NCI-H2029 treated with DMSO at 0.1 percent for 48 hours (cell line): ENCODE measurements at regions not wholly inside any gene's neighbourhood (a gene's known extent, or its start where the extent isn't known, plus 50 kb on each side); places are given as distances from the start of the nearest gene placed in this dataset.

Experiments
- DNase-seq: peaks from one replicate; lab custom pipeline; 2025; lab: John Stamatoyannopoulos, UW

DNA sequence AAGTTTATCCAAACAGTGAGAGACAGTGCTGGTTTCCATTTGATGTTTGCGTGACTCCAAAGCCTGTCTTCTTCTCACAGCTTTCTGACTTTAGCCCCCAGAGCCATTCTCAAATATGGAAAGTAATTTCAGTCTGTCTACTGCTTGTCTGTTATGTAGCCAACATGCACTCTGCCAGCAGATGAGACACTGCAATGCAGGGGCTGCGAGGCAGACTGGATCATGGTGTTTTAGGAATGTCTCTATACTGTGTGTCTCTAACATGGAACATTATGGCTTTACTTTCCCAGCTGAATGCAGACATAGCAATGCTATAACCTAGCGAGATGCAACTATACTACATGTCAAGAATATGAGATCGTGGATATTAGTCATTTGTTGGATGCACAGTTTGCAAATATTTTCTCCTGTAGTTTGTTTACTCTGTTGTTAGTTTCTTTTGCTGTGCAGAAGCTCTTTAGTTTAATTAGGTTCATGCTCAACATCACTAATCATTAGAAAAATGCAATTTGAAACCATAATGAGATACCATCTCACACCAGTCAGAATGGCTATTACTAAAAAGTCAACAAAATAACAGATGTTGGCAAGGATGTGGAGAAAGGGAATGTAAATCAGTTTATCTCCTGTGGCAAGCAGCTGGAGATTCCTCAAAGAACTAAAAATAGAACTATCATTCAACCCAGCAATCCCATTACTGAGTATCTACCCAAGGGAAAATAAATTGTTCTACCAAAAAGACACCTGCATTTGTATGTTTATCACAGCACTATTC, 235.8 kb upstream of the TMTC1 start:
- DNase-seq, result no peak

DNA sequence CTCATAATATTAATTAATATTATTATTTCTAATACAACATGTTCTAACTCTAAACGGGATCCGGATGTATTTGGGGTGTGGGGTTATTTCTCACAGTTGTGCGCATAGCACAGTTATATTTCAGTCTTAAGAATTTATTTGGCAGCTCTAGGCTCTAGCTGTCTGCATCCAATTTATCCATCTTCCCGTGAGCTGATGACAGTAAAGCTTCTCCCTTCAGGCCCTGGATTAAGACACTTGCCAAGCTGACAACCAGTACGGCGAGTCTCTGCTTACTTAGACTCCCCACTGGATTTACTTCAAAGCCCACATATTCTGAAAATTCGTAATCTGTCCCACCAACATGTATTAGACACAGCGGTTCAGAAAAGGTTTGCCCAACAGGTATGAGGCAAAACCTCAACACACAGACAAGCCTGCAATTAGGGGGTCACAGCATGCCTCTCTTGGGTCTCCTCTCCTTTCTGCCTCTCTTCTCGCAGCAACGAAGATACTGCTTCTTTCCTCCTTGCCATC, 232.9 kb upstream of the TMTC1 start:
- DNase-seq, result no peak

DNA sequence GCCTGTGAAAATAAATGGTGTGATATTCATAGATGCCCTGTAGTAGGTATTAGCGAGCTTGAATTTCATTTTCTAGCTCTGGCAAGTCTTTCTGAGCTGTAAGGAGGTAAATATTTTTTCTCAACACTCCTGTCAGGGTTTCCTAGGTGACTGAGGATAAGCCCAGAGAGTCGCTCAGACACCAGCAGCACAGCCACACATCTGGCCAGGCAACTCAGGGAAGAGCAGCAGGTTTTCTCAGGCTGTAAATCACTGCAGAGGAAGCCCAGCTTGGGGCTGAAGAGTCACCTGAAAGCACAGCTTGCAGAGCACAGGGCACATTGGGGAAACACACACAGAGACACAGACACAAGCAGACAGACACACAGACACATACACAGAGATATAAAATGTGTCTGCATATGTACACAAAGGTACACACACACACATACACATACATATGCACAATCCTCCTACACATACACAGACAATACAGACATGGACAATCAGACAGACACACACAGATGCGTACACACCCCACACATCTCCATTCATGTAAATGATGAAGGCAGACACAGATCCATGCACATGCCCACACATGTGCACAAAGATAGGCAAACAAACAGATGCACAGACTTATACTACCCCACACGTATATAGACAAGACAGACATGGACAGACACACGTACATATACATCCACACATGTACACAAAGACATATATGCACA, 232.0 kb upstream of the TMTC1 start:
- DNase-seq, result no peak

DNA sequence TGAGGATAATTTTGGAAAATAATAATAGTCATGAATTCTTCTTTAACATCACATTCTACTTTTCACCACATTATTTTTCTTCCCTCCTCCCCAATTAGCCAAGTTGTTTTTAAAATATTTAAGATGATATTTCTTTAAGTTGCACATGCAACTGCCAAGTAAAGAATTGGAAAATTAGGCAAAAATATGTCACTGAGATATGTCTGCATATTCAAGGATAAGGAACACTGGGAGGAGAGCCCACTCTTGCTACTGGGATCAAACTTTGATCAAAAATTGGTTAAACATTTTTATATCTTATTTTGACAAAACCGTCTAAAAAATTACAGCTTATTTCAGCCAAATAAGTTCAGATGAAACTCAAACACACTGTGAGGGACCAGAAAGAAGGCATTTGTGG, 231.2 kb upstream of the TMTC1 start:
- DNase-seq, result no peak

DNA sequence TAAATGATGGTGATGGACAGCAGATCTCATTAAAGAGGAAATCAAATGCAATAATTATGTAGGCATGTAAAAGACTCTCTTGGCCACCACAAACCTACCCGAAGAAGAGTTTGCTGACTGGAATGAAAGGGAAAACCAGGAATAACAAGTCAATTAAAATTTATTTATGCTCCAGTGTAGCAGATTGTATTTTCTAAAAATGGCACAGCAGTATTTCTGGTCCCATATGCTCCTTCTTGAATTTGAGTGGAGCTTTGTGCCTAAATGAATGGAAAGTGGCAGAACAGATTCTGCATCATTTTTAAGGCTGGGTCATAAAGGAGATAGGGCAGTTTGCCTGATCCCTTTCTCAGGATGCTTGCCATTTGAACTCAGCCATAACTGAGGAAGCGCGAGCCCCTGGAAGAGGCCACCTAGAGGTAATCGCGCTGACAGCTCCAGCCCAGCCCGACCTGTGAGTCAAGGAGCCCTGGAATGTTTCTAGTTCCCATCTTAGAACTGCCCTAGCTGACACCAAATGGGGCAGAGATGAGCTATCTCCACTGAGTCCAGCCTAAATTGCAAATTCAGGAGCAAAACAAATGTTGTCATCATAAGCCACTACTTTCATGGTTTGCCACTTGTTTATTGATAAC, 229.2 kb upstream of the TMTC1 start:
- DNase-seq, result no peak

DNA sequence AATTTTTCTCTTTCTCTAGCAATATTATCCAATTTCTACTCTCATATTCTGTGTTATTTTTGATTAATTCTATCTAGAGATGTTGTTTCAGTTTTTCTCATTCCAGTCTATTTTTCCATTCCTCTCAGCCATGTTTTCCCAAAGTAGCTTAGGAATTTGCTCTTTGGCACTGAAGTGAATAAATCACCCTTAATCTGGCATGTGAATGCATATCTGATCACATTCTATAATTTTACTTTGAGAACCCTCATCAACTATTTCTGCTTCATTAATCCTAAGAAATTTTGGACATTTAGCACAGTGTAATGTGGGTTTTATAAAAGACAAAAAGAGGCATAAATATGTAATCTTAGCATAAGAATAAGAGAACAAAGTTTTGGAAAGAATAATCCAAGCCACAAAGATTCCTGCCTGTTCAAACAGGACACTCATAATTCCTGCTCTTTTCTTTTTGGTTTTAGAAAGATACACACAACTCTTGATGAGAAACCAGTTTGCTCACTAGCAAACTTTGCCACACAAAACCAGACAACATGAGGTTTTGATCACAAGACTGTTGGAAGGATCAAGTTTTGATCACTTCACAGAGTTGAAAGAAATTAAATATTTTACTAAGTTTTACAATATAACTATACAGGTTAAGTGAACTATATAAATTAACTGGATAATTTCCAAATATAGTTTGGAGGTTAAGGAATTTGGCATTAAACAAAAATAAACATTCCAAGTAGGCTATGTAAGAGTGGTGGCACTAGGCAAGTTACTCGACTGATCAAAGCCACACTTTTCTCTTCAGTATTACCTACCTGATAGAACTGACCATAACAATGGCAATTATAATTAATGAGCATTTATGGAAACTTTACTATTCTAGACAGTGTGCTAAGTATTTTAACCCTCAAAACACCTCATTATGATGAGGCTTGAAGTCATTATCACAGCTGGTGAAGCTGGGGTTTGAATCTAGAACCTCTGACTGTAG, 226.6 kb upstream of the TMTC1 start:
- DNase-seq, result no peak

DNA sequence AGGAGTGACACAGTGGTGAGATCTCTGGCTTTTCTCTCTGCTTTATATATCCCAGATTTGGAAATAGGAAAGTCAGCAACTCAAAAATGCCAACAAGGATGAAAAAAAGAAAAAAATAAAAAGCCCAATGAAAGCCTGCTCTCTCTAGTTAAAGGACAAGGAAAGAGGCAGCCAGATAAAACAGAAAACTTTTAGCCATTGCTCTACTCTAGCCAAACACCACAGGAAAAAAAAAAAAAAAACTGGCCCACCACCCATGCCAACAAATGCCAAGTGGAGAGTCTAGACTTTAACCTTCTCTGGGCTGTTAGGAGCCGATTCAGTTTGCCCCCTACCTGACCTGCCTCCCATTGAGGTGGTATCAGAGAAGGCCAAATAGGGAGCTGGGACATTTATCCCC, 222.3 kb upstream of the TMTC1 start:
- no peak for DNase-seq

DNA sequence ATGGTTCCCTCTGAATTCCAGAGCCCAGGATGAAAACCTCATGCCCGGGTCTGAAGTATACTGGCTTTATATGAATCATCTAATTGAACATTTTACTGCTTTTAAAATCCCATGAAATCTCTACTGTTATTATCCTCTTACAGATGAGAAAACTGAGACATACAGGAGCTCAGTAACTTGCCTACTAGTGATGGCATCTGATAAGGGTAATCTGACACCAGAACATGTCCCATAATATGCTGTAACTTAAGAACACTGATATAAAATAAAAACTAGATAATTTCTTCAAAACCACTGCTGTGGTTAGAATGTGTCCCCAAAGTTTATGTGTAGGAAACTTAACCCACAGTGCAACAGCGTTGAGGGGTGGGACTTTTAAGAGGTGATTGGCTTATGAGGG, 219.6 kb upstream of the TMTC1 start:
- no peak for DNase-seq

DNA sequence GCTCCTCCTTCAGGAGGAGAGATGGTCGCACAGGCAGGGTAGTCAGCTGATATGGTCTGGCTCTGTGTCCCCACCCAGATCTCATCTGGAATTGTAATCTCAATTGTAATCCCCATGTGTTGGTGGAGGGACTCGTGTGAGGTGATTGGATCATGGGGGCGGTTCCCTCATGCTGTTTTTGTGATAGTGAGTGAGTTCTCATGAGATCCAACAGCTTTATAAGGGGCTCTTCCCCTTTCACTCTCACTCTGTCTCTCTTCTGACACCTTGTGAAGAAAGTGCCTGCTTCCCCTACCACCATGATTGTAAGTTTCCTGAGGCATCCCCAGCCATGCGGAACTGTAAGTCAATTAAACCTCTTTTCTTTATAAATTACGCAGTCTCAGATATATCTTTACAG, 218.9 kb upstream of the TMTC1 start:
- no peak for DNase-seq

DNA sequence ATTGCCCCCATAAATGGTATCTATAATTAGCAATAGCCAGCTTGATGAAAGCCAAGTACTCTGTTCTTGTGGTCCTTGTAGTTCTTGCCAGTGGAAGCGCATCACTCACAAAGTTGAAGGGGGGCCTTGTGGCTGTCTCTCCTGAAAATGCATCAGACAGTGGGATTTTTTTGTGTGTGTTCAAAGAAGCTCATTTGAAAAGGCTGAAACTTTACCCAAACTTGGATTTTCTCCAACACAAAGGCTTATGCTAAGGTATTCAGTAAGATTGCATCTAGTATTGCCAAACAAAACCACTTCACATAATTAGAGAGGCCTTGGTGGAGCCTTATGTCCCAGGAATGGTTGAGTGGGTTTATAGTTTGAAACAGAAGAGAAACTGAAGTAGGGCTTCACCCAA, 216.7 kb upstream of the TMTC1 start:
- DNase-seq, result no peak

DNA sequence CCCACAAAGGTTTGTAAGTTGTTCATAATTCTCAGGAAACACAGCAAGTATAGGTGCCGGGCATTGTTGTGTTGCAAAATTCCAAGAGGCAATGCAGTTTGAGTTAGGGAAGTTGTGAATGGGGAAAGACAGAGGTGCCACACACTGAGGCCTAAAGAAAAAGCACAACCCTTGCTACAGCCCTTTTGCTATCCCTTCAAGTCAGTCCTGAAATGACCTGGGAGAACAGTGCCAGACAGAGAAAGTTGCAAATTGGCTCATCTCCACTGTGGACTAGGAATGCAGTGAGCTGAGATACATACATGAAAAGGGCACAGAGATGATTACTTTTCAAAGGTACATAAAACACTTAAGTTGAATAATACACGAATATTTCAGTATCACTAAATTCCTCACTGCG, 213.3 kb upstream of the TMTC1 start:
- no peak for DNase-seq

DNA sequence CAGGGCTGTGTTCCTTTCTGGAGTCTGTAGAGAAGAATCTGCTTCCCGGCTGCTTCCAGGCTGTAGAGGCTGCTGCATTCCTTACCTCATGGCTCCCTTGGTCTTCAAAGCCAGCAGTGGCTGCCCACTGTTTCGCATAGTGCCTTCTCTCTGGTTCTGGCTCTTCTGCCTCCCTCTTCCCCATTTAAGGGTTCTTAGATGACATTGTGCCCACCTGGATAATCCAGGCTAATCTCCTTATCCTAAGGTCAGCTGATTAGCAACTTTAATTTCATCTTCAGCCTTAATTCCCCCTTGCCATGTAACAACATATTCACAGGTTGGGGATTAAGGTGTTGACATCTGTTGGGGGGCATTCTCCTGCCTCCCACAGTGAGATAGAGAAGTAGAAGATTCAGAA, 208.6 kb upstream of the TMTC1 start:
- no peak for DNase-seq

DNA sequence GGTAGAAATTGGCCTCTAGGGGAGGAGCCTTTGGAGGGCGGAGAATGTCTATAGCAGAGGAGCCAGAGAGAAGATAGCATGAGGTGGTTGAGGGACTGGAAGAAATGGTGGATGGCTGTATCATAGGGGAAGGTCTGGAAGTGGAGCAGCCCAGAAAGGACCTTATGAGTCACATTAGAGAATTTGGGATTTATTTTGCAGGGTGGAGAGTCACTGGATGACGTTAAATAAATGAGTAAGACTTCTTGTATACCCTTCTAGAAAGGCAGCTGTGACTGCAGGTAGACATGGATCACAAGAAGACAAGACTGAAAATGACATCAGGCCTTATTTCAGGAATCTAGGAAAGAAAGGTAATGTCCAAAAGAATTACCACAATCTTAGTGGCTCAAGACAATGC, 208.2 kb upstream of the TMTC1 start:
- no peak for DNase-seq

DNA sequence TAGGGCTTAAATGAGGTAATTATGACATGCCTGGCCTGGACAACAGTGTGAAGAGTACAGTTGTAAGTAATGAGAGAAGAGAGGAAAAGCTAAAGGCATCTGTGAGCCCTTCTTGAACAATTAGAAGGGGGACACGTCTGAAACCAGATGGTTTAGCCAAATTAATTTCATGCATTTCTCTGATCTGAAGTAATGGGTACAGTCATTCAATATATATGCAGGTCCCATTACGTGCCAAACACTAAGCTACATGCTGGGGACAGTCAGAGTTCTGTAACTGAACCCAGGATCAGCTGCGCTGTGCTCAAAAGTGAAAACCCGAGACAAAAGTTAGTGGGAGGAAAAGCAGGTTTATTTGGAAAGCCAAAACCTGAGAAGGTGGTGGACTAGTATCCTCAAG, 207.2 kb upstream of the TMTC1 start:
- DNase-seq, result no peak

DNA sequence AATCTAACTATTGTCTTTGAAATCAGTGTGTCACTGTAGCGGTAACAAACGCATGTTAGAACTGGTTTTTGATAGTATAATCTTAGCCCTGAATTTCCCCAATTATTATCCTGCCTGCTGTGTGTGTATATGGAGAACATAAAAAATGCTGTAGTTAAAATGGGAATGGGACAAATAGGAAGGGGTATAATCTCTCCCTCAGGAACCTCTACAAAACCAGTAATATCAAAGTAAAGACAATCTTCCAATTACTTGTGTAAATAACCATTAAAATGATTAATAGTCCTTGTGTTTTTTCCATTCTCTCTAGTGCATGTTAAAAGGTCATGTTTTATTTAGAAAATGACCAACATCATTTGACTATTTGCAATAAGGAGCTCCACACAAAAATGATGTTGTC, 200.1 kb upstream of the TMTC1 start:
- DNase-seq, result no peak

DNA sequence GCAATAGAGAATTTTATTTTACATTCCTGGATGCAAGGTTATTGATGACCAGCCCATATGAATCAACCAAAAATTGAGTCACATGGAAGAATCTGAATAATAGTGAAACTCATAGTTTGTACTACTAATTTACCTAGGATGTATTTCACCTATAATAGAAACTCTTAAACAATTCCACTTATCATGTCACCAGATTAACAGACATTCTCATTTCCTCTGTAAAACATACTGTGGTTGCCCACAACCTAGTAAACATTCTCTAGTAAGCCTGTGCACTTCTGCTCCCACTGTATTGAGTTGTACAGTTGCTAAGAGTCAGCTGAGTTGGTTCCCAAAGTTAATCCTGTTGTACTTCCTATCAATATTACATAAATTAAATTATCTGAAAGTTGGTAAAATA, 196.6 kb upstream of the TMTC1 start:
- DNase-seq, result no peak

DNA sequence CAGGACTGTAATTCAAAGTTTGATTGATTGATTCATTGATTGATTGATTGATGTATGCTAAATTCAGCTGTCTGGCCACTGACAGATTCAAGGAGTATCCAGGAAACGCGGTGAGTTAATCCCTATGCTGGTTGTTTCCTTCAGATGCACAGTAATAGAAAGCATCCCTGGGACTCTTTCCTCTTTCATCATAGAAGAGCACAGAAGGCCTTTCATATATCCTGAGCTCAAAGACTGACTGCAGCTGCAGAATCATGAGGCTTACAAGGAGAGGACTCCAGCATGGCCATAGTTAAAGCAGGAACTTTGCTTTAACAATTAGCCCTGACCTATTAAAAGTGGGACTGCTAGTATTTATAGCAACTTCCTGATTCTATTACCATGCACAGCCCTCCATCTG, 187.7 kb upstream of the TMTC1 start:
- no peak for DNase-seq

DNA sequence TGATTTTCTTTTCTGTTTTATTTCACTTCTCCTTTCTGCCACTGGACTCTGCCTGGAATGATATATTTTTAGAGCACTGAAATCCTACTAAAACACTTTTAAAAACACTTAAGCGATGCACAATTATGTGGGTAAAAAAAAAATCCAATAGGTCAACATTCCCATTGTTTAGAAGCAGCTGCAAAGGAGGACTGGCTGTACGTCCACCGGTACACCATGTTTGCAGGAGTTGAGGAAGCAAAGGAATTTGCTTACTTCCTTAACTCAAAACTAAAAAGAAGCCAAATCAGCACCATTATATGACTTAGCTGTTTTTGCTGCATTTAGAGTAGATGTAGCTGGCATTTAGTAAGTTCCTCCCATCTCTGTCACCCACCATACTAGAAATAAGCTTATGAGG, 186.8 kb upstream of the TMTC1 start:
- no peak for DNase-seq

DNA sequence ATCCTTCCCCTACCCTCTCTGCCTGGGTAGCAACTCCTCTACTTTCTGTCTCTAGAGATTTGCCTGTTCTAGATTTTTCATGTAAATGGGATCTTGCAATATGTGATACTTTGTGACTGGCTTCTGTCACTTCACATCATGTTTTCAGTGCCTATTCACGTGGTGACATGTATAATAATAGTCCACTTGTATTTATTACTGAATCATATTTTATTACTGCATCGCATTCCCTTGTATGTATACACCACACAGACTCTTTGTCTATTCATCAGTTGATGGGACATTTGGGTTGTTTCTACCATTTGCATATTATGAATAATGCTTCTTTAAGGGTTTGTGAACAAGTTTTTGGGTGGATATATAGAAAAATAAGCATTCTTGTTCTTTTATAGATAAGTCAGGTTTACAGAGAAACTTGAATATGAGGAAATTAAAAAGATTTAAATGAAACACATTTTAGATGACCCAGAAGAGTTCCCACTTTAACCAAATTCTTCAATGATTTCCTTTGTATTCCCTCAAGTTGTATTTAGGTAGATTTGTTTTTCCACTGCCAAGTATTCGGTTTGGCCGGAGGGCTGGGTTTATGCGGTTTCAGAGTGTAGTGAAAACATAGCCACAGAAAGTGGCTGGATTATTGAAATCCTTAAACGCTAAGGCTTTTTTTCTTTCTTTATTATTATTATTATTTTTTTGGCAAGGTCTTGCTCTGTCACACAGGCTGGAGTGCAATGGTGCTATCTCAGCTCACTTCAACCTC, 178.7 kb upstream of the TMTC1 start:
- DNase-seq, result no peak

DNA sequence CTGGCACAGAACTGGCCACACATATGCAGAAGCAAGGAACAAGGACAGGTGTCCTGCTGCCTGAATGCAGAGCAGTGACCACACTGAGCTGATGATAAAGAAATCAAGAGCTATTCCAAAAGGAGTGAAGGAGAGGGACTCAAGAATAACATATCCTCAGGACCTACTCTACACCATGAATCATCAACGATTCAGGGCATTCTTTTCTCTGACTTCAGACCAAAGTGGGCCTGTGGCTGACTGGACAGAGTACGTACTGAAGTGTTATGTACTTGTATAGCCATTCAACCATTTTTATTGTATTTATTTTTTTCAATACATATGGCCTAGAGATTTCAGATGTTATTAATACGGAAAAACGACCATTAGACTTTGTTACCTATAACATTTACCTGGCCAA, 177.5 kb upstream of the TMTC1 start:
- DNase-seq, result no peak

DNA sequence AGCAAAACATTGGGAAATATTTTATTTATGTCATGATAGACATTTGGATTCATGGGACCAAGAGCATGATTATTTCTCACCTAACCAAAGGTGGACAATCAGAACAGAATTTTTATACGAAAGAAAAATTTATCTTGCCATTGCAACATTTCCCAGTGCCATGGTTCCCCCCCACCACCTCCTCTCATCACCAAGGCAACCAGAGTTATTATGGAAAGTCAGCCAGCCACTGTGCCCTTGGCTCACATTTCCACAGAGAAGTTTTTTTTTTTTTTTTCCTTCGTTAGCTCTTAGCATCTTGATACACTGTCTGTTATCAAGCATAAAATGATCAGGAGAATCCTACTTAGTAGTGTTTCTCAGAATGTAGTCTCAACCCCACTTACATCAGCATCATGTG, 176.4 kb upstream of the TMTC1 start:
- no peak for DNase-seq
